ENCODE measurements at regions not wholly inside any gene's neighbourhood (a gene's known extent, or its start where the extent isn't known, plus 50 kb on each side); places are given as distances from the start of the nearest gene placed in this dataset.

GRCh38 chr12:34387711-34388635 lies 365.7 kb downstream of the ALG10 start:
- BruUV-seq (replicated peaks) = no TSS peak
- Histone ChIP-seq H3K4me2 (ENCODE audit: insufficient read depth, low read length) (no peak overlapping the region), H3K9me3 (replicated peaks; ENCODE audit: control insufficient read depth, insufficient read depth, low read length) (peaks cover 4% of the 10 kb centered on the region), H3K79me2 (ENCODE audit: control insufficient read depth, insufficient read depth, low read length) (no peaks in the 10 kb centered on the region), H3K36me3 (ENCODE audit: control insufficient read depth in 2 of 2, extremely low read depth in 1 of 2, insufficient read depth in 2 of 2, low read length in 2 of 2) (no peaks in the 10 kb centered on the region), H3K4me1 (ENCODE audit: control insufficient read depth, extremely low read depth, insufficient read depth, low read length) (no peaks in the 10 kb centered on the region), H2AFZ (ENCODE audit: low read depth, low read length) (no peak overlapping the region), H3K27ac (ENCODE audit: insufficient read depth, low read depth, low read length) (no peak overlapping the region), H3K9me1 (replicated peaks; ENCODE audit: control insufficient read depth, extremely low read depth, insufficient read depth, low read length) (no peaks in the 10 kb centered on the region), H3K27me3 (ENCODE audit: control insufficient read depth in 2 of 2, insufficient read depth in 2 of 2, low read length in 2 of 2) (no peaks in the 10 kb centered on the region), H3K9ac (replicated peaks; ENCODE audit: extremely low read depth, insufficient read depth, low read length) (no peak overlapping the region), H3K4me3 (replicated peaks in 1 of 3; ENCODE audit: insufficient read depth in 1 of 3, low read depth in 1 of 3, low read length in 3 of 3) (no peak overlapping the region), H4K20me1 (replicated peaks; ENCODE audit: control insufficient read depth, extremely low read depth, insufficient read depth, low read length) (no peaks in the 10 kb centered on the region)
- ChIA-PET CTCF (no interaction called here), POLR2A (no interaction called here)
- dilution Hi-C loops (cut with MboI; ENCODE audit: extremely low pct_ligation_motif_present, low sequenced_read_pairs) (no loop called here), intact Hi-C loops (cut with micrococcal nuclease) (no loop called here)
- FAIRE-seq (no peak), DNase-seq (ENCODE audit: low read depth, low spot score) (no peak)
- no peak for TF ChIP-seq EZH2 (IDR thresholded peaks at IDR 0.05; ENCODE audit: borderline replicate concordance, low read depth, low read length, severe bottlenecking)
- TF ChIP-seq GATA2 (IDR thresholded peaks at IDR 0.05; ENCODE audit: insufficient read depth, insufficient read length, low read depth, low read length) = no peak
- no peak for TF ChIP-seq MAX (IDR thresholded peaks at IDR 0.05; ENCODE audit: insufficient read depth, insufficient read length)
- no peak for TF ChIP-seq POLR2A (IDR thresholded peaks at IDR 0.05; ENCODE audit: low read depth, low read length)
- no peak for TF ChIP-seq CTCF (IDR thresholded peaks at IDR 0.05; ENCODE audit: extremely low read depth in 1 of 2, insufficient read depth in 1 of 2, low read depth in 1 of 2, low read length in 2 of 2)
- TF ChIP-seq JUN (IDR thresholded peaks at IDR 0.05; ENCODE audit: borderline replicate concordance, insufficient read depth, insufficient read length, low read depth) = no peak
- TF ChIP-seq MYC (IDR thresholded peaks at IDR 0.05; ENCODE audit: low read depth, low read length) = no peak
- TF ChIP-seq POLR2AphosphoS5 (IDR thresholded peaks at IDR 0.05; ENCODE audit: insufficient read depth, low read depth, low read length) = no peak
